B cell (primary cell): ENCODE measurements at regions not wholly inside any gene's neighbourhood (a gene's known extent, or its start where the extent isn't known, plus 50 kb on each side); places are given as distances from the start of the nearest gene placed in this dataset.

Experiments
- ATAC-seq: fragments of 200-7000 bp; cut with Tn5 transposase; one replicate; pipeline ENCODE4 v1.10.0; 2021; ENCODE audit warnings: low read depth, mild to moderate bottlenecking, moderate number of reproducible peaks, moderate library complexity
- CTCF ChIA-PET: fragments of 350-600 bp; sonication (Branson Sonifier 250); formaldehyde crosslinking; loops from one replicate; lab custom pipeline; 2021; ENCODE audit warnings: antibody characterized with exemption, inconsistent platforms; lab: Charles Lee
- POLR2A ChIA-PET: fragments of 350-600 bp; sonication (Branson Sonifier 250); formaldehyde crosslinking; loops from one replicate; lab custom pipeline; 2021; ENCODE audit warnings: antibody characterized with exemption; lab: Charles Lee
- DNase-seq: peaks from one replicate; pipeline ENCODE4 v3.0.0; 2013
- H2AFZ ChIP-seq: 2 replicates; pipeline ENCODE4 v1.6.1; 2012; ENCODE audit warnings: mild to moderate bottlenecking, low read depth, low read length; ENCODE audit not compliant: insufficient read depth, poor library complexity, severe bottlenecking
- H3K27ac ChIP-seq, 2 donors: 1 replicate in 1 of 2; 2 replicates in 1 of 2; pipeline ENCODE4 v1.5.1; 2012 to 2013; ENCODE audit warnings: low read length in 2 of 2, mild to moderate bottlenecking in 2 of 2, moderate library complexity in 1 of 2
- H3K27me3 ChIP-seq, 4 experiments: fragments of 200-600 bp in 1 of 4; sonication (generic) in 1 of 4; replicated peaks in 1 of 4; 1 replicate in 2 of 4; 2 replicates in 2 of 4; pipeline versions ENCODE4 v1.6.1 to v1.7.0; 2013 to 2016; ENCODE audit warnings: low read length in 3 of 4, mild to moderate bottlenecking in 2 of 4, mixed read lengths in 1 of 4, moderate library complexity in 1 of 4; ENCODE audit not compliant: insufficient read depth in 4 of 4, control insufficient read depth in 3 of 4; ENCODE audit errors: control extremely low read depth in 1 of 4
- H3K36me3 ChIP-seq, 2 experiments: replicated peaks in 1 of 2; 1 replicate in 1 of 2; 2 replicates in 1 of 2; pipeline versions ENCODE4 v1.6.1 to v1.7.1; 2013; ENCODE audit warnings: low read length in 1 of 2; ENCODE audit not compliant: insufficient read depth in 2 of 2, control insufficient read depth in 1 of 2; ENCODE audit errors: control extremely low read depth in 1 of 2, extremely low read depth in 1 of 2
- H3K4me1 ChIP-seq, 2 donors: fragments of 200-600 bp in 1 of 2; sonication (generic) in 1 of 2; 1 replicate in 1 of 2; 2 replicates in 1 of 2; pipeline versions ENCODE4 v1.5.1 to v1.6.1; 2013 to 2017; ENCODE audit warnings: low read length in 2 of 2; ENCODE audit not compliant: control insufficient read depth in 2 of 2, insufficient read depth in 2 of 2
- H3K4me2 ChIP-seq: replicated peaks from 2 replicates; pipeline ENCODE3; 2012; ENCODE audit warnings: mild to moderate bottlenecking, low read depth, low read length; ENCODE audit not compliant: poor library complexity, severe bottlenecking
- H3K4me3 ChIP-seq, 5 experiments: fragments of 200-600 bp in 1 of 5; sonication (generic) in 1 of 5; 1 replicate in 3 of 5; 2 replicates in 2 of 5; pipeline versions ENCODE4 v1.5.1 to v1.7.0; 2011 to 2016; ENCODE audit warnings: low read length in 4 of 5, mild to moderate bottlenecking in 4 of 5, low read depth in 2 of 5, control low read depth in 1 of 5, moderate library complexity in 1 of 5; ENCODE audit not compliant: insufficient read depth in 1 of 5; ENCODE audit errors: control extremely low read depth in 1 of 5, extremely low read depth in 1 of 5
- H3K79me2 ChIP-seq: fragments of 200-600 bp; sonication (generic); one replicate; pipeline ENCODE4 v1.6.0; 2016; ENCODE audit warnings: low read length; ENCODE audit not compliant: control insufficient read depth, insufficient read depth
- H3K9ac ChIP-seq: fragments of 200-600 bp; sonication (generic); 2 replicates; pipeline ENCODE4 v1.6.1; 2017; ENCODE audit warnings: mild to moderate bottlenecking, low read length, moderate library complexity
- H3K9me3 ChIP-seq, 3 donors: one replicate each; pipeline versions ENCODE4 v1.6.1 to v1.7.1; 2013; ENCODE audit warnings: low read length in 2 of 3; ENCODE audit not compliant: control insufficient read depth in 2 of 3, insufficient read depth in 1 of 3; ENCODE audit errors: control extremely low read depth in 1 of 3
- H4K20me1 ChIP-seq: 2 replicates; pipeline ENCODE4 v1.6.0; 2012; ENCODE audit warnings: mild to moderate bottlenecking, low read length; ENCODE audit not compliant: insufficient read depth, control insufficient read depth, poor library complexity, severe bottlenecking
- H3K27ac Mint-ChIP-seq: one replicate; pipeline ENCODE4 v1.8.0; 2021; ENCODE audit warnings: mixed read lengths
- H3K27me3 Mint-ChIP-seq: one replicate; pipeline ENCODE4 v1.8.0; 2021; ENCODE audit warnings: mixed read lengths
- H3K4me1 Mint-ChIP-seq: one replicate; pipeline ENCODE4 v1.8.0; 2021; ENCODE audit warnings: mixed read lengths
- H3K4me3 Mint-ChIP-seq: one replicate; pipeline ENCODE4 v1.8.0; 2021; ENCODE audit warnings: mixed read lengths
- H3K9me3 Mint-ChIP-seq: one replicate; pipeline ENCODE4 v1.8.0; 2022; ENCODE audit warnings: mixed read lengths; ENCODE audit not compliant: insufficient read depth
- CTCF ChIP-seq: fragments of 200-600 bp; IDR thresholded peaks from one replicate; pipeline ENCODE4 v1.8.0; 2022; ENCODE audit warnings: antibody characterized with exemption, mild to moderate bottlenecking
- EZH2 ChIP-seq: IDR thresholded peaks from 2 replicates; pipeline ENCODE4 v1.6.1; 2012; ENCODE audit warnings: borderline replicate concordance, low read depth, mild to moderate bottlenecking, moderate library complexity, low read length; ENCODE audit not compliant: insufficient read depth, poor library complexity, severe bottlenecking
- WGBS: methylation state at CpG from one replicate; pipeline ENCODE4 v1.1.5; 2013; ENCODE audit warnings: missing lambda C conversion rate; ENCODE audit not compliant: insufficient coverage; 5-methylcytosine and 5-hydroxymethylcytosine counted together
- intact Hi-C: fragments of 100-400 bp; cut with micrococcal nuclease; formaldehyde crosslinking; loops from one replicate; pipeline ENCODE4 v1.10.0; 2022

GRCh38 chr2:103789381-103790095 lies 1027.7 kb downstream of the TMEM182 start:
- 44% methylated on average over 1 of the region's 3 CpGs for WGBS
- H3K4me1 Mint-ChIP-seq: no peaks in the 10 kb centered on the region

More at GRCh38 chr2:103789381-103790095, 1027.7 kb downstream of the TMEM182 start:
- Histone ChIP-seq H3K36me3 (no peaks in the 10 kb centered on the region), H3K27me3 (no peaks in the 10 kb centered on the region), H3K9me3 (peaks cover 0 to 8% (median 0%) of the 10 kb centered on the region in 3 donors), H2AFZ (no peak overlapping the region), H4K20me1 (no peaks in the 10 kb centered on the region), H3K4me3 (no peak overlapping the region), H3K4me2 (no peak overlapping the region), H3K79me2 (no peaks in the 10 kb centered on the region), H3K27ac (no peak overlapping the region), H3K4me1 (no peaks in the 10 kb centered on the region), H3K9ac (no peak overlapping the region)
- Mint-ChIP-seq H3K9me3 (no peaks in the 10 kb centered on the region), H3K27ac (no peak overlapping the region), H3K4me3 (no peak overlapping the region), H3K27me3 (no peaks in the 10 kb centered on the region)
- TF ChIP-seq EZH2 (no peak), CTCF (no peak)
- POLR2A ChIA-PET: no interaction called here
- DNase-seq (no peak), ATAC-seq (no peak)
- CTCF ChIA-PET: no interaction called here
- intact Hi-C loops: no loop called here
